MCF 10A (cell line): ENCODE measurements at regions not wholly inside any gene's neighbourhood (a gene's known extent, or its start where the extent isn't known, plus 50 kb on each side); places are given as distances from the start of the nearest gene placed in this dataset.

Experiments
- BruUV-seq: library from RNA; stranded (reverse); fragments of 400-500 nt; replicated peaks from 2 replicates; lab custom pipeline; 2021; lab: Mats Ljungman, UMichigan
- CTCF ChIA-PET: fragments of 300-600 bp; sonication (Branson Sonifier 250); formaldehyde crosslinking; extraction: SDS; loops from one replicate; lab custom pipeline; 2021; ENCODE audit warnings: antibody characterized with exemption, inconsistent platforms; lab: Yijun Ruan, JAX
- POLR2A ChIA-PET: fragments of 300-600, 350-650 bp; sonication (Branson Sonifier 250); formaldehyde crosslinking; extraction: SDS; loops from one replicate; lab custom pipeline; 2020; ENCODE audit warnings: antibody characterized with exemption, inconsistent platforms; lab: Yijun Ruan, JAX
- DNase-seq: peaks from one replicate; pipeline ENCODE4 v3.0.0-alpha.2; 2018; ENCODE audit not compliant: unreplicated experiment
- H3K27ac Mint-ChIP-seq: one replicate; pipeline ENCODE4 v1.8.0; 2022; ENCODE audit warnings: mild to moderate bottlenecking, low read depth, mixed read lengths; ENCODE audit not compliant: unreplicated experiment
- H3K27me3 Mint-ChIP-seq: one replicate; pipeline ENCODE4 v1.8.0; 2022; ENCODE audit warnings: mixed read lengths; ENCODE audit not compliant: insufficient read depth, unreplicated experiment
- H3K36me3 Mint-ChIP-seq: one replicate; pipeline ENCODE4 v1.8.0; 2022; ENCODE audit warnings: mild to moderate bottlenecking, moderate library complexity, mixed read lengths; ENCODE audit not compliant: insufficient read depth, unreplicated experiment
- H3K4me1 Mint-ChIP-seq: one replicate; pipeline ENCODE4 v1.8.0; 2022; ENCODE audit warnings: mixed read lengths; ENCODE audit not compliant: insufficient read depth, unreplicated experiment
- H3K4me3 Mint-ChIP-seq: one replicate; pipeline ENCODE4 v1.8.0; 2022; ENCODE audit warnings: mild to moderate bottlenecking, moderate library complexity, mixed read lengths; ENCODE audit not compliant: unreplicated experiment
- H3K9me3 Mint-ChIP-seq: one replicate; pipeline ENCODE4 v1.8.0; 2022; ENCODE audit warnings: mixed read lengths; ENCODE audit not compliant: unreplicated experiment
- intact Hi-C: fragments of 100-400 bp; cut with micrococcal nuclease; formaldehyde crosslinking; loops from 2 replicates; pipeline ENCODE4 v1.14.1; 2022
- TF ChIP-seq, protein P1 (sequence below): fragments of 200-600 bp; IDR thresholded peaks from one replicate; pipeline ENCODE4 v1.8.0; 2022; ENCODE audit warnings: antibody characterized with exemption, mild to moderate bottlenecking; ENCODE audit not compliant: unreplicated experiment

GRCh38 chr2:16311521-16312440, 353.9 kb downstream of the CYRIA start:
- Mint-ChIP-seq H3K9me3 (peaks cover 7% of the 10 kb centered on the region), H3K4me1 (no peaks in the 10 kb centered on the region), H3K36me3 (no peaks in the 10 kb centered on the region), H3K4me3 (no peak overlapping the region), H3K27me3 (no peaks in the 10 kb centered on the region), H3K27ac (no peak overlapping the region)
- no TSS peak for BruUV-seq
- intact Hi-C loops, result no loop called here
- no peak for DNase-seq
- TF ChIP-seq, protein P1, sequence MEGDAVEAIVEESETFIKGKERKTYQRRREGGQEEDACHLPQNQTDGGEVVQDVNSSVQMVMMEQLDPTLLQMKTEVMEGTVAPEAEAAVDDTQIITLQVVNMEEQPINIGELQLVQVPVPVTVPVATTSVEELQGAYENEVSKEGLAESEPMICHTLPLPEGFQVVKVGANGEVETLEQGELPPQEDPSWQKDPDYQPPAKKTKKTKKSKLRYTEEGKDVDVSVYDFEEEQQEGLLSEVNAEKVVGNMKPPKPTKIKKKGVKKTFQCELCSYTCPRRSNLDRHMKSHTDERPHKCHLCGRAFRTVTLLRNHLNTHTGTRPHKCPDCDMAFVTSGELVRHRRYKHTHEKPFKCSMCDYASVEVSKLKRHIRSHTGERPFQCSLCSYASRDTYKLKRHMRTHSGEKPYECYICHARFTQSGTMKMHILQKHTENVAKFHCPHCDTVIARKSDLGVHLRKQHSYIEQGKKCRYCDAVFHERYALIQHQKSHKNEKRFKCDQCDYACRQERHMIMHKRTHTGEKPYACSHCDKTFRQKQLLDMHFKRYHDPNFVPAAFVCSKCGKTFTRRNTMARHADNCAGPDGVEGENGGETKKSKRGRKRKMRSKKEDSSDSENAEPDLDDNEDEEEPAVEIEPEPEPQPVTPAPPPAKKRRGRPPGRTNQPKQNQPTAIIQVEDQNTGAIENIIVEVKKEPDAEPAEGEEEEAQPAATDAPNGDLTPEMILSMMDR, result no peak
- ChIA-PET CTCF (interaction anchor here (0.7 kb wide), 1 partner anchor 16 kb away, joined by 3 read pairs; no protein-coding TSS in a partner anchor), POLR2A (interaction anchor here (0.6 to 1.4 kb wide), 2 partner anchors 12 to 269 kb away, joined by 3 read pairs; no protein-coding TSS in a partner anchor)

- H3K4me1 Mint-ChIP-seq, result no peaks in the 10 kb centered on the region
- POLR2A ChIA-PET, result interaction anchor here (0.6 kb wide), 1 partner anchor 12 kb away, joined by 3 read pairs; no protein-coding TSS in a partner anchor
- no peak for DNase-seq
- no peak overlapping the region for H3K27ac Mint-ChIP-seq
- no peak overlapping the region for H3K4me3 Mint-ChIP-seq
- peaks cover 7% of the 10 kb centered on the region for H3K27me3 Mint-ChIP-seq
- no peaks in the 10 kb centered on the region for H3K36me3 Mint-ChIP-seq
- intact Hi-C loops, result no loop called here
- no TSS peak for BruUV-seq
- TF ChIP-seq, protein P1, result no peak
- CTCF ChIA-PET, result interaction anchor here (0.6 kb wide), 1 partner anchor 19 kb away, joined by 3 read pairs; no protein-coding TSS in a partner anchor
- peaks cover 11% of the 10 kb centered on the region for H3K9me3 Mint-ChIP-seq
Measured at GRCh38 chr2:16308816-16309215, 356.8 kb downstream of the CYRIA start.

- TF ChIP-seq, protein P1, result no peak
- Mint-ChIP-seq H3K4me3 (no peak overlapping the region), H3K4me1 (no peaks in the 10 kb centered on the region), H3K27me3 (peaks cover 22% of the 10 kb centered on the region), H3K27ac (no peak overlapping the region), H3K36me3 (peaks cover 5% of the 10 kb centered on the region), H3K9me3 (peaks cover 16% of the 10 kb centered on the region)
- ChIA-PET POLR2A (no interaction called here), CTCF (no interaction called here)
- intact Hi-C loops, result no loop called here
- DNase-seq, result no peak
- no TSS peak for BruUV-seq
Measured at GRCh38 chr2:16304876-16305590, 360.6 kb downstream of the CYRIA start.

DNA sequence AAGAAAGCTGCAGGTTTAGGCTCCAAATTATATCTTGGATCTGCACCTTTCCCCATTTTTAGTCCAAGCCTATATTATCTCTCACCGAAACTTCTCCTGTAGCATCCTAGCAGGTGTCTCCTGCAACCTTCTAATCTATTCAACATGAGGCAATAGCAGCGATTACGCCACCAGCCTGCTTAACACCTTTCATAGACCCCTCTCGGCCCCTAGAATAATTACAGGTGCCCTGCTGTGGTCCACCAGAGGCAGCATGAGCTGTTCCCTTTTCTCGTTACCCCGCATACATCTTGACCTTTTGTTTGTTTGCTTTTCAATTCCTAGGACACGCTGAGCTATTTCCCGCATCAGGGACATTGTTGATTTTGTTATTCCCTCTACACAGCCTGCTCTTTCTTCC, 361.9 kb downstream of the CYRIA start:
- no peak overlapping the region for H3K4me3 Mint-ChIP-seq
- H3K4me1 Mint-ChIP-seq, result no peaks in the 10 kb centered on the region
- no peak overlapping the region for H3K27ac Mint-ChIP-seq
- DNase-seq, result no peak
- intact Hi-C loops, result no loop called here
- TF ChIP-seq, protein P1, result no peak
- H3K36me3 Mint-ChIP-seq, result peaks cover 5% of the 10 kb centered on the region
- peaks cover 22% of the 10 kb centered on the region for H3K27me3 Mint-ChIP-seq
- CTCF ChIA-PET, result interaction anchor here (0.9 to 1.2 kb wide), 3 partner anchors 15 to 21 kb away, joined by 3 read pairs; no protein-coding TSS in a partner anchor
- POLR2A ChIA-PET, result no interaction called here
- BruUV-seq, result no TSS peak
- peaks cover 16% of the 10 kb centered on the region for H3K9me3 Mint-ChIP-seq
